Natural killer cell treated with Interleukin-12 subunit alpha and Interleukin-12 subunit beta and Interleukin-15 and Interleukin-18, amount 100 ng/mL, for 72 hours (primary cell): ENCODE measurements at regions not wholly inside any gene's neighbourhood (a gene's known extent, or its start where the extent isn't known, plus 50 kb on each side); places are given as distances from the start of the nearest gene placed in this dataset.
"Not testable (repeated sequence)": the region's sequence is repeated elsewhere in the genome, so short reads cannot be mapped to it uniquely, and the experiment has no call there.

Experiments used
- ATAC-seq, 2 donors: fragments of 150-1000 bp; cut with Tn5 transposase in 1 of 2; sonication (Bioruptor Pico), chemical (Tn5 transposase) in 1 of 2; 2 replicates each; pipeline ENCODE4 v1.10.0; 2021
- DNase-seq: peaks from one replicate; pipeline ENCODE4 v3.0.0; 2022; ENCODE audit warnings: low spot score
- H3K27ac Mint-ChIP-seq, 2 donors: 1 replicate in 1 of 2; 2 replicates in 1 of 2; pipeline ENCODE4 v1.8.0; 2022; ENCODE audit warnings: mixed read lengths in 2 of 2, mild to moderate bottlenecking in 1 of 2, moderate library complexity in 1 of 2
- H3K27me3 Mint-ChIP-seq, 2 donors: 1 replicate in 1 of 2; 2 replicates in 1 of 2; pipeline ENCODE4 v1.8.0; 2022; ENCODE audit warnings: mixed read lengths in 2 of 2
- H3K36me3 Mint-ChIP-seq: one replicate; pipeline ENCODE4 v1.8.0; 2022; ENCODE audit warnings: mixed read lengths
- H3K4me1 Mint-ChIP-seq, 2 donors: 1 replicate in 1 of 2; 2 replicates in 1 of 2; pipeline ENCODE4 v1.8.0; 2022; ENCODE audit warnings: low read depth in 2 of 2, mixed read lengths in 2 of 2, mild to moderate bottlenecking in 1 of 2
- H3K4me3 Mint-ChIP-seq: one replicate; pipeline ENCODE4 v1.8.0; 2022; ENCODE audit warnings: mixed read lengths
- H3K9me3 Mint-ChIP-seq: 2 replicates; pipeline ENCODE4 v1.8.0; 2022; ENCODE audit warnings: mixed read lengths

DNA sequence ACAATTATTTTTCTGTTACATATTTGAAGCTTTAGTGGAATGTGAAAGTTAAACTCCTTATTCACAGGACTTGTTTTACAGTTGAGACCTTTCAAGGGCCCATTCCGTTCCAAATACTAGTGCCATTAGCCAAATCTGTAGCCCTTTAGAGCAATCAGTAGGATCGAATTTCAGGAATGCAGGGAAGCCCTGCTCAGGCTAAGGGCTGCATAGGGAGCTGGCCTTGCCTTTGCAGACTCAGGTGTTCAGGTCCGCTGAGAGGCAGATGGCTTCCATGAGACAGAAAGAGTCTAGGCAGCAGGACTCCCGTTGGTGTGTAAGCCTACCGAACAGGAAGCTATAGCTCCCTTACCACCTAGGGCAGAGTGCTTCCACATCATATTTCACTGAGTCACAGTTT, 150.1 kb upstream of the SLC27A6 start:
- H3K36me3 Mint-ChIP-seq, result no peaks in the 10 kb centered on the region
- DNase-seq, result no peak
- H3K27me3 Mint-ChIP-seq, result no peaks in the 10 kb centered on the region
- ATAC-seq, result no peak
- no peaks in the 10 kb centered on the region for H3K4me1 Mint-ChIP-seq
- H3K9me3 Mint-ChIP-seq, result peaks cover 7% of the 10 kb centered on the region
- no peak overlapping the region for H3K4me3 Mint-ChIP-seq
- H3K27ac Mint-ChIP-seq, result no peak overlapping the region

DNA sequence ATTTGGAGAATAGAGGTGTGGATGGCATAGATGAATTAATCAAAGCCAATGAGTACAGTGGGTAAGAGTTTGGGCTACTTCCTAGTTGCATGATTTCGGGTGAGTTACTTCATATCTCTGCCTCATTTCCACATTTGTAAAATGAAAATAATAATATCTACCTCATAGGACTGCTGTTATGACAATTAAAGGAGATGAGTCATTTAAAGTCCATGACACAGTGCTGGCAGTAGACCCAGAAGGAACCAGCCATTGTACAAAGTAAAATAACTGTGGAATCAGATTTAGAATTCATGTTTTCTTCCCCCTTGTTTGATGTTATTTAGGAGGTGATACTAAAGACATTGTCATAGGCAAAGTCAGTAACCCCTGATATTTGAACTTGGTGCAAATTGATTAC, 139.5 kb upstream of the SLC27A6 start:
- no peak overlapping the region for H3K4me3 Mint-ChIP-seq
- H3K27ac Mint-ChIP-seq, result no peak overlapping the region
- no peak for DNase-seq
- peaks cover 6% of the 10 kb centered on the region for H3K9me3 Mint-ChIP-seq
- H3K4me1 Mint-ChIP-seq, result no peaks in the 10 kb centered on the region
- peaks cover 6% of the 10 kb centered on the region for H3K36me3 Mint-ChIP-seq
- no peak for ATAC-seq
- no peaks in the 10 kb centered on the region for H3K27me3 Mint-ChIP-seq

DNA sequence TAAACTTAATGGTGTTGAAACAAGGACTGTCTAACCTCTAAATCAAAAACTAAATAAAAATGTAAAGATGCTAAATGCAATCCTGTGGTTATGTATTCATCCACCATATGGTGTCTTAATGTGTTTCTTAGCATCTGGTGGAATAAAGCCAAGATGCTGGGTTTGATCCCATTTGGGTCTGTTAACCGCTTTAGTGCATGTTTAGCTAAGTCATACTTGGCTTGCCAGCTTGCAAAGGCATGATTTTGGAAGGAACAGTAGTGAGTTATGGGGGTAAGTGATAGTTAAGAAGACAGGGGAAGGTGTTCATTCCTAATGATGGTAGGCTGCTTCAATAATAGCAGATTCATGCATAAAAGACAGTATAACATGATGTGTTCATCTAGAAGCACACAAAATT, 139.0 kb upstream of the SLC27A6 start:
- Mint-ChIP-seq H3K27ac (no peak overlapping the region), H3K9me3 (peaks cover 6% of the 10 kb centered on the region), H3K4me3 (no peak overlapping the region), H3K4me1 (no peaks in the 10 kb centered on the region), H3K36me3 (peaks cover 6% of the 10 kb centered on the region), H3K27me3 (no peaks in the 10 kb centered on the region)
- ATAC-seq, result no peak
- DNase-seq, result no peak

DNA sequence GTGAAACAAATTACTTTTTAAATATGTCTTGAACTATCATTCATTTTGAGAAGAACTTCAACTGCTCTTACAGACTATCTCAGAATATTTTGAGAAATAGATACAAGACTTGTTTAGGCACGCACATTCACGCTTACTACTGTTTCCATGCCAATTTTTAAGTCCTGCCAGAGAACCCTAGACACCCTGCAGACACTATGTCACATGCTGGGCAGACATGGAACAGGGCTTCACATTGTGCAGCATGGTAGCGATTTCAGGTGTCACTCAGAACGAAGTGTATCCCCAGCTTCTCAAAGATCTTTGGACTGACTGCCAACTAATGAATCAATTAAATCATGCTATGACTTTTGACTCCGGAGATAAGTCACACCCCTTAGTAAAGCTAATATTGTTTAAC, 128.7 kb upstream of the SLC27A6 start:
- no peak overlapping the region for H3K4me3 Mint-ChIP-seq
- H3K4me1 Mint-ChIP-seq, result no peaks in the 10 kb centered on the region
- H3K36me3 Mint-ChIP-seq, result no peaks in the 10 kb centered on the region
- no peak for ATAC-seq
- DNase-seq, result no peak
- H3K27ac Mint-ChIP-seq, result no peak overlapping the region
- no peaks in the 10 kb centered on the region for H3K27me3 Mint-ChIP-seq
- H3K9me3 Mint-ChIP-seq, result peaks cover 7% of the 10 kb centered on the region

DNA sequence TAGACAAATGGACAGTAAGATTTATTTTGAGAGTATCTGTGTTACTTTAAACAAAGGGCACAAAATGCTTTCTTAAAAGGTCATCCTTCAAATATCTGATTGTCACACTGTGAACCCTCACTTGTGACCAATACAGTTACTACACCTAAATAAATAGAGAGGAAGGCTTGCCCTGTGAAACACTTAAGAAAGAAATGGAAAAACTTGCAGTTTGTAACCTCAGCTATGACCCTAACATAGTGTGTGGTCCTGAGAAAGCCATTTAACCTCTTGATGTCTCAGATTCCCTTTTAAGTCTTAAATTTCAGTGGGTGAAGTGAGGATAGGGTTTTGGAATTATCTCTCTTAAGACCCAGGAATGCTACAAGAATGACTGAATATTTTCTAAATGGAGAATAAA, 126.7 kb upstream of the SLC27A6 start:
- Mint-ChIP-seq H3K4me1 (no peaks in the 10 kb centered on the region), H3K27me3 (no peaks in the 10 kb centered on the region), H3K4me3 (no peak overlapping the region), H3K27ac (no peak overlapping the region), H3K9me3 (peaks cover 11% of the 10 kb centered on the region), H3K36me3 (no peaks in the 10 kb centered on the region)
- no peak for DNase-seq
- ATAC-seq, result no peak

DNA sequence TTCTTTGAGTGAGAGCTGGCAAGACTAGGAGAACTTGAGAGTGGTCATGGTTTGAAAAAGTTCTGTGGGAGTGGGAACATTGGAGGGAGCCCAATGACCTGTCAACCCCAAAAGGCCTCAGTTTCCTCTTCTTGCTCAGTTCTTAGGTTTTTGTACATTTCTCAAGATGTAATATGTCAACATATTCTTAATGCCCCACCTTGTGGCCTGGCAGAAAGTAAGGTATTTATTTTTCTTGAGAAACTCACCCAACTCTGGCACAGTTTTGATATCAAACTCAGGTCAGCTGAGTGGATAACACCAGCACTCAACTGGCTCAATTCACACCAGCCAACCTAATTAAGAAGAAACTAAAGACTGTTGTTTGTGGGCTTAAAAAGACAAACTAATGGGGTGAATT, 123.0 kb upstream of the SLC27A6 start:
- DNase-seq (no peak), ATAC-seq (no peak)
- Mint-ChIP-seq H3K4me1 (no peaks in the 10 kb centered on the region), H3K9me3 (peaks cover 10% of the 10 kb centered on the region), H3K36me3 (peaks cover under 1% of the 10 kb centered on the region), H3K4me3 (no peak overlapping the region), H3K27ac (no peak overlapping the region), H3K27me3 (no peaks in the 10 kb centered on the region)

DNA sequence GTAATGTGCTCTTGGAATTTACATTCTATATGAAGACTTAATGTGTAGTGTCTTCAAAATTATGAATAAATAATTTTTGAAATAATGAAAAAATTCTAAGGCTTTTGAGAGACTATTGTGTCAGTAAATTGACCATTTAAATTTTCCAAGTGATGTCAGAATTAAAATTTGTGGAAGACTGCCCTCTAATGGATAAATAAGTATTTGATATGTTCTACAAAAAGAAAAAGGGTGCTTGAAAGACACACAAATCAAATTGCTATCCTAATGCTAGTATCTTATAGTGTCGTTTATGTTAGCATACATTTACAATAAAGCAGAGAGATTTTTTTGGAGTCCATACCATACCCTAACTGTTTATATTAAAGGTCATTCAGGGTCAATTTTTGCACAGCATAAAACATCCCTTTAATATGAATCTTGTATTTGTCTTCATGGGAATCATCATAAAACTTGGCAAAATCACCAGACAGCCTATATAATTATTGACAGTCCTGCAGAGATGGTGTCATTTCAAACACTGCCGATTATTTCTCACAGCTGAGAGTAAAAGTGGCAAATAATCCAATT, 120.8 kb upstream of the SLC27A6 start:
- ATAC-seq (no peak), DNase-seq (no peak)
- Mint-ChIP-seq H3K36me3 (peaks cover 9% of the 10 kb centered on the region), H3K4me3 (no peak overlapping the region), H3K27me3 (no peaks in the 10 kb centered on the region), H3K9me3 (peaks cover 14% of the 10 kb centered on the region), H3K27ac (no peak overlapping the region), H3K4me1 (no peaks in the 10 kb centered on the region)

DNA sequence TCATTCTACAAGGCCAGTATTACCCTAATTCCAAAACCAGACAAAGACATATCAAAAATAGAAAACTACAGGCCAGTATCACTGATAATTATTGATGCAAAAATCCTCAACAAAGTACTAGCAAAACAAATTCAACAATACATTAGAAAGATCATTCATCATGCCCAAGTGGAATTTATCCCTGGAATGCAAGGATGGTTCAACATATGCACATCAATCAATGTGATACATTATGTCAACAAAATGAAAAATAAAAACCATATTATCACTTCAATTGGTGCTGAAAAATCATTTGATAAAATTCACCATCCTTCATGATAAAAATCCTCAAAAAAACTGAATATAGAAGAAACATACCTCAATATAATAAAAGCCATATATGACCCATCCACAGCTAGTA, 115.2 kb upstream of the SLC27A6 start:
- ATAC-seq, result no peak
- peaks cover 24% of the 10 kb centered on the region for H3K9me3 Mint-ChIP-seq
- DNase-seq, result no peak
- no peak overlapping the region for H3K4me3 Mint-ChIP-seq
- no peaks in the 10 kb centered on the region for H3K4me1 Mint-ChIP-seq
- no peak overlapping the region for H3K27ac Mint-ChIP-seq
- H3K36me3 Mint-ChIP-seq, result peaks cover 15% of the 10 kb centered on the region
- no peaks in the 10 kb centered on the region for H3K27me3 Mint-ChIP-seq

DNA sequence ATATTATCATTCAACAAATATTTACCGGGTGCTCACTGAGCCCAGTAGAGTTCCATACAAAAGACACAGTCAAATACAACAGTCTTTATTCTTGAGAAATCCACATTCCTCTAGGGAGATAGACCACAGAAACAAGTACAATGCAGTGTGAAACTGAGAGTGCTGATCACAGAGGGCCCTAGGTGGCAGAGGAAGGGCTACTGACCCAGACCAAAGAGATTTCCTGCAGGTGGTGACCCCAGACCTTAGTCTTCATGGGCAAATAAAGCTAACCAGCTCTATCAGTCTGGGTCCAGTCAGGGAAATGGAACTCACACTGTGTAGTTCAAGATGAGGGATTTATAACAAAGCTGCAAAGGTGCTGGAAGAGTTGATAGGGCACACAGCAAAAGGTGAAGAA, 110.4 kb upstream of the SLC27A6 start:
- no peaks in the 10 kb centered on the region for H3K4me1 Mint-ChIP-seq
- no peak overlapping the region for H3K4me3 Mint-ChIP-seq
- no peaks in the 10 kb centered on the region for H3K27me3 Mint-ChIP-seq
- no peak for ATAC-seq
- no peak for DNase-seq
- no peak overlapping the region for H3K27ac Mint-ChIP-seq
- peaks cover 1% of the 10 kb centered on the region for H3K36me3 Mint-ChIP-seq
- peaks cover 25% of the 10 kb centered on the region for H3K9me3 Mint-ChIP-seq

DNA sequence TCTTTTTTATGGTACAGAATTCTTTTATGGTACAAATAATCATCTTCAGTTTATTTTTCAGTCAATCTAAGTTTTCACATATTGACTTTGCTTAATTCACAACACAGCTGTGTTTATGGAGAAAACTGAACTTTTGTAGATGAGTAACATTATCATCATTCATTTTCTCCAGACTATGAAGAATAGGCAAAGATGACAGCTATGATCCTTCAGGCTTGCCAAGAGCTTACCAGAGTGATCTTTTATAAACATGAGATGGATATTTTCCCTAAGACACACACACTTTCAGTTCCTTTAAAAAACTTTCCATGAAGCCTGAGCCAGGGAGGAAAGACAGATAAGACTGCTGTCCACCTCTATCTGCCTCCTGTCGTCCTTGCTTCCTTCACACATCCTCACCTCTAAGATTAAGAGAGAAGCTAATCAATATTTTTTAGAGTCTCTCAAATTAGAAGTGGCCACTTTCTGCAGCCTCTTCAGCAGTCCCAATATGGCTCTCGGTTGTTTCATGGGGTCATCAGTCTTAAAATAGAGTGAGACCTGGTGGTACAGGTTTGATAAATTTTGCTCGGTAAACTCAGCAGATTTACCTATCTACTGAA, 108.1 kb upstream of the SLC27A6 start:
- peaks cover 4% of the 10 kb centered on the region for H3K36me3 Mint-ChIP-seq
- no peaks in the 10 kb centered on the region for H3K4me1 Mint-ChIP-seq
- H3K27me3 Mint-ChIP-seq, result no peaks in the 10 kb centered on the region
- ATAC-seq (no peak), DNase-seq (no peak)
- peaks cover 24% of the 10 kb centered on the region for H3K9me3 Mint-ChIP-seq
- no peak overlapping the region for H3K4me3 Mint-ChIP-seq
- H3K27ac Mint-ChIP-seq, result no peak overlapping the region

DNA sequence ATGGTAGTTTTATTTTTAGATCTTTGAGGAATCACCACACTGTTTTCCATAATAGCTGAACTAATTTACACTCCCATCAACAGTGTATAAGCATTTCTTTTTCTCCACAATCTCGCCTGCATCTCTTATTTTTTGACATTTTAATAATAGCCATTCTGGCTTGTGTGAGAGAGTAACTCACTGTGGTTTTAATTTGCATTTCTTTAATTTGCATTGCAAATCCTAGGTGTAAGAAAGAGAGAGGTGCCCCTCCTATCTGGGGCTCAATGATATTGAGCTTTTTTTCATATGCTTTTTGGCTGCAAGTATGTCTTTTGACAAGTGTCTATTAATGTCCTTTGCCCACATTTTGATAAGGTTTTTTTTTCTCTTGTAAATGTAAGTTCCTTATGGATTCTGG, 106.3 kb upstream of the SLC27A6 start:
- no peak overlapping the region for H3K4me3 Mint-ChIP-seq
- H3K27me3 Mint-ChIP-seq, result no peaks in the 10 kb centered on the region
- no peak for DNase-seq
- no peak overlapping the region for H3K27ac Mint-ChIP-seq
- peaks cover 4% of the 10 kb centered on the region for H3K36me3 Mint-ChIP-seq
- H3K9me3 Mint-ChIP-seq, result peaks cover 21% of the 10 kb centered on the region
- ATAC-seq, result no peak
- H3K4me1 Mint-ChIP-seq, result no peaks in the 10 kb centered on the region

DNA sequence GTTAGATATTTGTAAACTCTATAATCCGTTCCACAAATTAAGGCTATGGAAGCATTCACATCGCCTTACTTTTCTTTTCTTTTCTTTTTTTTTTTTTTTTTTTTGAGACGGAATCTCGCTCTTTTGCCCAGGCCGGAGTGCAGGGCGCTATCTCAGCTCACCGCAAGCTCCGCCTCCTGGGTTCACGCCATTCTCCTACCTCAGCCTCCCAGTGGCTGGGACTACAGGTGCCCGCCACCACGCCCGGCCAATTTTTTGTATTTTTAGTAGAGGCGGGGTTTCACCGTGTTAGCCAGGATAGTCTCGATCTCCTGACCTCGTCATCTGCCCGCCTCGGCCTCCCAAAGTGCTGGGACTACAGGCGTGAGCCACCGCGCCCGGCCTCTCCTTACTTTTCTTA, 104.1 kb upstream of the SLC27A6 start:
- H3K27ac Mint-ChIP-seq, H3K36me3 Mint-ChIP-seq, ATAC-seq, H3K4me3 Mint-ChIP-seq, DNase-seq, H3K4me1 Mint-ChIP-seq, H3K27me3 Mint-ChIP-seq: not testable (repeated sequence)
- H3K9me3 Mint-ChIP-seq, result peaks cover 24% of the 10 kb centered on the region

DNA sequence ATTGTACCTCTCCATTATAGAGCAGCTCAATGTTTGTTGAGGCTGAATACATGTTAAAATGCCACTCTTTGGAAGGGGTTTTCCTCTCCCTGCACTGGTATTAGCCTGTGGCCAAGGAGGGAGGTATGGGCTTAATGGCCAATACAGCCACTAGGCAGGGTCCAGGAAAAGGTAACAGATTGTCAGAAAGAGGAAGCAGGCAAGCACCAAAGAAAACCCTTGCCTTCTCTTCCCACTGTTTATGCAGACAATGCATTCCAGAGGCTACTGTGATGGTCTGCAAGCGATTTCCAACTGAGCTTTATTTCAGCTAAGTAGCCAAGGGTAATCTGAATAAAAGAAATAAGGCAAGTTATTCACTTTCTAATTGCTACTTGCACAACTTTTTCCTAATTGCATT, 95.3 kb upstream of the SLC27A6 start:
- no peaks in the 10 kb centered on the region for H3K4me1 Mint-ChIP-seq
- no peak for DNase-seq
- H3K36me3 Mint-ChIP-seq, result no peaks in the 10 kb centered on the region
- no peak overlapping the region for H3K4me3 Mint-ChIP-seq
- no peaks in the 10 kb centered on the region for H3K27me3 Mint-ChIP-seq
- peaks cover 15% of the 10 kb centered on the region for H3K9me3 Mint-ChIP-seq
- no peak for ATAC-seq
- no peak overlapping the region for H3K27ac Mint-ChIP-seq

DNA sequence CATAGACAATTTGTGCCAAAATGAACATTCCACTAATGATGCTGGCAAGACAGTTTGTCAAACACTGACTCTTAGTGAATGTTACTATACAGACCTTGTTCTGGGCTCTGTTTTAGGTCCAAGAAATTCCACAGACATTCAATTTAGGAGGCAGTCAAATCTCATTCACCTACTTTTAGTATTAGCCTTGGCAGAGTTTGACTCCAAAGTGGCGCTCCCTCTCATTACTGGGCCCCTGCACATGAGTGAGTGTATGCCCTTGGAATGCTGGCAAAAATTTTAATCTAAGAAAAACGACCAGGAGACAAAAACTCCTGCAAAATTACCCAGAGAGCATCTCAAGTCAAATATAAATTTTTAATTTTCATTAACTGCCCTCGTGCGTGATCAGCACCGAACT, 94.9 kb upstream of the SLC27A6 start:
- no peak overlapping the region for H3K4me3 Mint-ChIP-seq
- H3K9me3 Mint-ChIP-seq, result peaks cover 15% of the 10 kb centered on the region
- H3K27me3 Mint-ChIP-seq, result no peaks in the 10 kb centered on the region
- DNase-seq, result no peak
- H3K36me3 Mint-ChIP-seq, result no peaks in the 10 kb centered on the region
- ATAC-seq, result no peak
- H3K4me1 Mint-ChIP-seq, result no peaks in the 10 kb centered on the region
- no peak overlapping the region for H3K27ac Mint-ChIP-seq

DNA sequence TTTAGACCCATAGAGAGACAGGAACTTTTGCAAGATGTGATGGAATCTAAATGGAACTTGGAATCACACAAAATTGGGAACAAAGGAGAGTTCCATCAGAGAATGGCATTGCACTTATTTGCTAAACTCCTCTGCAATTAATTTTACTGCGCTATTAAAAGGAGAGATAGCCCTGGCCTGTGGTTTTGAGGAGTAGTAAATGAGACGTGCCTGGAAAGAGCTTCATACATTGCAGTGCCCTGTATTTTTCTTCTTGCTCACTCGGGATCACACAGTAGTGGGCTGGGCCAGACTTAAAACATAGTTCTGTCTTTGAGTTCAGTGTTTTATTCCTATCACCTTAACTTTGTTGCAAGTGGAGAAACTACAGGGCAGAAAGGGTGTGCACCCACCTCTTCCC, 94.4 kb upstream of the SLC27A6 start:
- ATAC-seq, result no peak
- Mint-ChIP-seq H3K36me3 (no peaks in the 10 kb centered on the region), H3K9me3 (peaks cover 15% of the 10 kb centered on the region), H3K27me3 (no peaks in the 10 kb centered on the region), H3K4me1 (no peaks in the 10 kb centered on the region), H3K4me3 (no peak overlapping the region), H3K27ac (no peak overlapping the region)
- no peak for DNase-seq
